LHCN-M2 (cell line): ENCODE measurements at regions not wholly inside any gene's neighbourhood (a gene's known extent, or its start where the extent isn't known, plus 50 kb on each side); places are given as distances from the start of the nearest gene placed in this dataset.
"Not testable (repeated sequence)": the region's sequence is repeated elsewhere in the genome, so short reads cannot be mapped to it uniquely, and the experiment has no call there.

Source experiments
- DNase-seq: peaks from one replicate; pipeline ENCODE4 v3.0.0-alpha.2; 2012; ENCODE audit warnings: low read depth

- DNase-seq, result peak; percentile 53
Measured at GRCh38 chr5:14054965-14055963, 87.9 kb upstream of the TRIO start.

- no peak for DNase-seq
Measured at GRCh38 chr5:14054111-14054854, 88.9 kb upstream of the TRIO start.

- DNase-seq, result no peak
Measured at GRCh38 chr5:14050821-14051220, 92.3 kb upstream of the TRIO start.

- DNase-seq, result no peak
Measured at GRCh38 chr5:14048434-14048833, 94.7 kb upstream of the TRIO start.

GRCh38 chr5:14041528-14042192 is 97.2 kb upstream of the DNAH5 start:
- DNase-seq, result peak; percentile 75

GRCh38 chr5:14040542-14040941 is 96.1 kb upstream of the DNAH5 start:
- peak; percentile 41 for DNase-seq

GRCh38 chr5:14039576-14039975 is 95.1 kb upstream of the DNAH5 start:
- DNase-seq, result peak; percentile 40

GRCh38 chr5:14039063-14039462 is 94.6 kb upstream of the DNAH5 start:
- no peak for DNase-seq

- peak; percentile 74 for DNase-seq
Measured at GRCh38 chr5:14038341-14038959, 94.0 kb upstream of the DNAH5 start.

- peak; percentile 25 for DNase-seq
Measured at GRCh38 chr5:14036947-14037346, 92.5 kb upstream of the DNAH5 start.

- DNase-seq, result peak; percentile 80
Measured at GRCh38 chr5:14036514-14036913, 92.0 kb upstream of the DNAH5 start.

GRCh38 chr5:14035859-14036503 is 91.5 kb upstream of the DNAH5 start:
- DNase-seq, result peak; percentile 99

GRCh38 chr5:14034963-14035362 is 90.5 kb upstream of the DNAH5 start:
- peak; percentile 43 for DNase-seq

GRCh38 chr5:14032918-14033317 is 88.4 kb upstream of the DNAH5 start:
- DNase-seq, result peak; percentile 84

- no peak for DNase-seq
Measured at GRCh38 chr5:14028938-14029584, 84.6 kb upstream of the DNAH5 start.

- no peak for DNase-seq
Measured at GRCh38 chr5:14028188-14028587, 83.7 kb upstream of the DNAH5 start.

GRCh38 chr5:14025569-14026286 is 81.2 kb upstream of the DNAH5 start:
- no peak for DNase-seq

- no peak for DNase-seq
Measured at GRCh38 chr5:14022971-14023370, 78.5 kb upstream of the DNAH5 start.

- DNase-seq, result not testable (repeated sequence)
Measured at GRCh38 chr5:14020944-14021343, 76.5 kb upstream of the DNAH5 start.

GRCh38 chr5:14019768-14020290 is 75.3 kb upstream of the DNAH5 start:
- no peak for DNase-seq
